NCI-H510A (cell line): ENCODE measurements at regions not wholly inside any gene's neighbourhood (a gene's known extent, or its start where the extent isn't known, plus 50 kb on each side); places are given as distances from the start of the nearest gene placed in this dataset.
"Not testable (repeated sequence)": the region's sequence is repeated elsewhere in the genome, so short reads cannot be mapped to it uniquely, and the experiment has no call there.

Experiments used
- DNase-seq: peaks from one replicate; lab custom pipeline; 2025; lab: John Stamatoyannopoulos, UW

GRCh38 chr5:67878933-67879332, 336.6 kb upstream of the PIK3R1 start:
- no peak for DNase-seq

GRCh38 chr5:67876371-67876770, 339.2 kb upstream of the PIK3R1 start:
- DNase-seq = no peak

- DNase-seq = no peak
These were observed 340.0 kb upstream of the PIK3R1 start for GRCh38 chr5:67875601-67876000.

GRCh38 chr5:67873935-67874334, 341.6 kb upstream of the PIK3R1 start:
- DNase-seq = no peak

- DNase-seq = no peak
These were observed 344.9 kb upstream of the PIK3R1 start for GRCh38 chr5:67870662-67871061.

- not testable (repeated sequence) for DNase-seq
These were observed 351.2 kb upstream of the PIK3R1 start for GRCh38 chr5:67864335-67864734.

- no peak for DNase-seq
These were observed 357.0 kb upstream of the PIK3R1 start for GRCh38 chr5:67858471-67859031.

- DNase-seq = no peak
These were observed 358.1 kb upstream of the PIK3R1 start for GRCh38 chr5:67857502-67857901.

- no peak for DNase-seq
These were observed 360.0 kb upstream of the PIK3R1 start for GRCh38 chr5:67855523-67855922.

- not testable (repeated sequence) for DNase-seq
These were observed 364.6 kb upstream of the PIK3R1 start for GRCh38 chr5:67850906-67851305.

GRCh38 chr5:67844924-67845323, 370.6 kb upstream of the PIK3R1 start:
- DNase-seq = no peak

GRCh38 chr5:67842806-67843205, 372.8 kb upstream of the PIK3R1 start:
- DNase-seq = no peak

GRCh38 chr5:67837225-67837624, 378.3 kb upstream of the PIK3R1 start:
- DNase-seq = not testable (repeated sequence)

GRCh38 chr5:67836496-67836895, 379.1 kb upstream of the PIK3R1 start:
- not testable (repeated sequence) for DNase-seq

- DNase-seq = no peak
These were observed 384.5 kb upstream of the PIK3R1 start for GRCh38 chr5:67831048-67831447.

GRCh38 chr5:67827541-67827940, 388.0 kb upstream of the PIK3R1 start:
- no peak for DNase-seq

GRCh38 chr5:67824852-67825251, 390.7 kb upstream of the PIK3R1 start:
- DNase-seq = no peak

GRCh38 chr5:67817652-67818051, 397.9 kb upstream of the PIK3R1 start:
- DNase-seq = no peak

- DNase-seq = no peak
These were observed 399.1 kb upstream of the PIK3R1 start for GRCh38 chr5:67816456-67816855.

- no peak for DNase-seq
These were observed 399.8 kb upstream of the PIK3R1 start for GRCh38 chr5:67815455-67816391.

- no peak for DNase-seq
These were observed 400.8 kb upstream of the PIK3R1 start for GRCh38 chr5:67814569-67815311.

GRCh38 chr5:67813877-67814539, 401.5 kb upstream of the PIK3R1 start:
- no peak for DNase-seq
